ENCODE measurements at regions not wholly inside any gene's neighbourhood (a gene's known extent, or its start where the extent isn't known, plus 50 kb on each side); places are given as distances from the start of the nearest gene placed in this dataset.

DNA sequence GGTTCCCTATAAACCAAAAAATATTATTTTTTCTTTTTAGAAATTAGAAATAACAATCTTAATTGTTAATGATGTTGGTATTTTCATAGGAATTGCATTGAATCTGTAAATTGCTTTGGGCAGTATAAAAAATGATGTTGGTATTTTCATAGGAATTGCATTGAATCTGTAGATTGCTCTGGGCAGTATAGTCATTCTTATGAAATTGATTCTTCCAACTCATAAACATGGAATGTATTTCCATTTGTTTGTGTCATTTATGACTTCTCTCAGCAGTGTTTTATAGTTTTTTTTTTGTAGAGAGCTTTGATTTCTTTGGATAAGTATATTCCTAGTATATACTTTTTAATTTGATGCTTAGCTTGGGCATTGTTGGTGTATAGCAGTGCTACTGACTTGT, 82.0 kb upstream of the NT5C1B start:
- TF ChIP-seq POLR2A (IDR thresholded peaks at IDR 0.05): no peak
- Histone ChIP-seq H3K9me3 (no peaks in the 10 kb centered on the region), H3K27me3 (no peaks in the 10 kb centered on the region), H3K36me3 (no peaks in the 10 kb centered on the region), H3K4me3 (no peak overlapping the region), H3K27ac (no peak overlapping the region), H3K4me1 (ENCODE audit: insufficient read depth) (no peaks in the 10 kb centered on the region)
- DNase-seq: no peak
- intact Hi-C loops (cut with DNase I): no loop called here

DNA sequence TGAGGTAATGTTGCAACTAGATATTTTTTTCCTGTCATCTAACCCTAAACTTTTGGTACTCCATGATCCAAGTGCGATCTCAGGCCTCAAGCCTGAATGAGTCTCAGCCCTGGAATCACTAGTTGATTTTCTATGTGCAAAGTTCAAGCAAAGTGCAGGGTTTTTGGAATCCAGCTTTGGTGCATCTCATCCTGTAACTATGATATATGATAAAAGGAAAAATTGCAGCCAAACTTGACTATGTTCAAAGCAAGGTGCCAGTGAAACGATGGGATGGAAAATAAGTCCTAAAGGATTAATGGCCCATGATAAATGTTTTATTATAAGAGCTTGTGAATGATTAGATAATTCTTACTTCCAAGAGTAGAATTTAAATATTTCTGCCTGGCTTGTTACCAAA, 78.9 kb upstream of the NT5C1B start:
- H3K9me3 ChIP-seq: no peaks in the 10 kb centered on the region
- no peaks in the 10 kb centered on the region for H3K4me1 ChIP-seq (ENCODE audit: insufficient read depth)
- intact Hi-C loops (cut with DNase I): no loop called here
- H3K36me3 ChIP-seq: no peaks in the 10 kb centered on the region
- TF ChIP-seq, protein P1, sequence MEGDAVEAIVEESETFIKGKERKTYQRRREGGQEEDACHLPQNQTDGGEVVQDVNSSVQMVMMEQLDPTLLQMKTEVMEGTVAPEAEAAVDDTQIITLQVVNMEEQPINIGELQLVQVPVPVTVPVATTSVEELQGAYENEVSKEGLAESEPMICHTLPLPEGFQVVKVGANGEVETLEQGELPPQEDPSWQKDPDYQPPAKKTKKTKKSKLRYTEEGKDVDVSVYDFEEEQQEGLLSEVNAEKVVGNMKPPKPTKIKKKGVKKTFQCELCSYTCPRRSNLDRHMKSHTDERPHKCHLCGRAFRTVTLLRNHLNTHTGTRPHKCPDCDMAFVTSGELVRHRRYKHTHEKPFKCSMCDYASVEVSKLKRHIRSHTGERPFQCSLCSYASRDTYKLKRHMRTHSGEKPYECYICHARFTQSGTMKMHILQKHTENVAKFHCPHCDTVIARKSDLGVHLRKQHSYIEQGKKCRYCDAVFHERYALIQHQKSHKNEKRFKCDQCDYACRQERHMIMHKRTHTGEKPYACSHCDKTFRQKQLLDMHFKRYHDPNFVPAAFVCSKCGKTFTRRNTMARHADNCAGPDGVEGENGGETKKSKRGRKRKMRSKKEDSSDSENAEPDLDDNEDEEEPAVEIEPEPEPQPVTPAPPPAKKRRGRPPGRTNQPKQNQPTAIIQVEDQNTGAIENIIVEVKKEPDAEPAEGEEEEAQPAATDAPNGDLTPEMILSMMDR (IDR thresholded peaks at IDR 0.05): no peak
- no peak for TF ChIP-seq EP300 (IDR thresholded peaks at IDR 0.05)
- TF ChIP-seq POLR2A (IDR thresholded peaks at IDR 0.05): no peak
- no peak for DNase-seq
- 44 to 56% (median 51%) methylated on average over 2 of the region's 2 CpGs for WGBS, 3 donors
- H3K27me3 ChIP-seq: no peaks in the 10 kb centered on the region
- H3K4me3 ChIP-seq: no peak overlapping the region
- H3K27ac ChIP-seq: no peak overlapping the region

DNA sequence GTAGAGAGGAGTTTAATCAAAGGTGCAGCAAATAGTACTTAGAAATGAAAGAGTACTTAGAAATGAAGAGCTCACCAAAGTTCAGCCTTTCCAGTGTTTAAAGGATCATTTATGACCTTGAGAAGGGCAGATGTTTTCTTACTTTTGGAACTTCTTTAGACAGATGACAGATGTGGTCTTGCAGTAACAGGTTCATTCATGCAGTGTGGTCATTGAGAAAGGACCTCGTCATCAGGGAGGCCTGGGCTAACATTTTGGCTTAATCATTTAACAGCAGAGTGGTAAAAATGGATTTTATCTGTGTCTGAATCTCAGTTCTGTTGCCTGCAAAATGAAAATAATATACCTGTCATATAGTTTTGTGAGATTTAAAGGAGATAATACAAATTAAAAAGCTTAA, 75.1 kb upstream of the NT5C1B start:
- no peak overlapping the region for H3K27ac ChIP-seq
- H3K4me3 ChIP-seq: no peak overlapping the region
- intact Hi-C loops (cut with DNase I): no loop called here
- no peaks in the 10 kb centered on the region for H3K36me3 ChIP-seq
- DNase-seq: no peak
- H3K27me3 ChIP-seq: no peaks in the 10 kb centered on the region
- 67 to 69% (median 67%) methylated on average over 1 of the region's 1 CpG for WGBS, 3 donors
- no peaks in the 10 kb centered on the region for H3K4me1 ChIP-seq (ENCODE audit: insufficient read depth)
- no peaks in the 10 kb centered on the region for H3K9me3 ChIP-seq
- no peak for TF ChIP-seq POLR2A (IDR thresholded peaks at IDR 0.05)
- TF ChIP-seq, protein P1 (IDR thresholded peaks at IDR 0.05): no peak
- no peak for TF ChIP-seq EP300 (IDR thresholded peaks at IDR 0.05)

DNA sequence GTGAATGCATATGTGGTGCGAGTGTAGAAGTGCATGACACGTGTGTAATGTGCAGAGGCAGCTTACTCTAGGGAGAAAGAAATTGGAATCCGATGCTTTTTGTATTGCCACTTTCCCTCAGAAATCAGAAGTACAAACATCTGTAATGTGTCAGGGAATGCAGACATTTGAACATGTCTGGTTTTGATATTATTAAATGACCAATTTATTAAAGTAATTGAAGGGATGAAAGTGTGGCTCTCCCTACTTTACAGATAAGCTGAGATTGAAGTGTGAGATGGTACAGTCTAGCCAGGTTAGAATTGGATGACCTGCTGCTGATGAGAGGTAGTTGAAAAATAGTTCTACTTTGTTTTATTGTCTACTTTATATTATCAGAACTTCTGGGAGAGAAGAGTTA, 74.5 kb upstream of the NT5C1B start:
- TF ChIP-seq, protein P1 (IDR thresholded peaks at IDR 0.05): no peak
- TF ChIP-seq EP300 (IDR thresholded peaks at IDR 0.05) (no peak), POLR2A (IDR thresholded peaks at IDR 0.05) (no peak)
- Histone ChIP-seq H3K4me1 (ENCODE audit: insufficient read depth) (no peaks in the 10 kb centered on the region), H3K27ac (no peak overlapping the region), H3K27me3 (no peaks in the 10 kb centered on the region), H3K4me3 (no peak overlapping the region), H3K9me3 (no peaks in the 10 kb centered on the region), H3K36me3 (no peaks in the 10 kb centered on the region)
- WGBS, 3 donors: 47 to 61% (median 51%) methylated on average over 3 of the region's 3 CpGs
- DNase-seq: no peak
- intact Hi-C loops (cut with DNase I): no loop called here

DNA sequence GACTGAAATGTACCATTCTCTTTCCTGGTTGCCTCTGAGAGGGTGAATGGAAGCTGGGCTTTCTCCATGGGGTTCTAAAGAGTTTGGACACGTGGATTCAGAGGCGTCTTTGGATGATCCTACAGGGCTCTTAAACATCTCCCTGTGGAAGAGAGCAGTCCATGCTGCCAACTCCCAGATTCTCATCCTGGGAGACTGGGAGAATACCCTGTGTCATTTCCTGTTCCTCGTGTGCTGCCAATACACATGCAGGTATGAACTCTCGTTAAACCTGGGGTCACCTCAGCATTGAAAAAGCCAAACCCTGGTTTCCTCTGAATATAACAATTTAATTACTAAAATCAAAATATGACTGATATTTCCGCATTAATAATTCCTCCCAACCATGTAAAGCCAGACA, 73.3 kb upstream of the NT5C1B start:
- intact Hi-C loops (cut with DNase I): no loop called here
- Histone ChIP-seq H3K9me3 (no peaks in the 10 kb centered on the region), H3K4me3 (no peak overlapping the region), H3K4me1 (ENCODE audit: insufficient read depth) (no peaks in the 10 kb centered on the region), H3K36me3 (no peaks in the 10 kb centered on the region), H3K27me3 (no peaks in the 10 kb centered on the region), H3K27ac (no peak overlapping the region)
- DNase-seq: no peak
- WGBS, 3 donors: 68 to 81% (median 71%) methylated on average over 5 of the region's 5 CpGs
- TF ChIP-seq, protein P1 (IDR thresholded peaks at IDR 0.05): no peak
- TF ChIP-seq EP300 (IDR thresholded peaks at IDR 0.05) (no peak), POLR2A (IDR thresholded peaks at IDR 0.05) (no peak)

Data from ovary (tissue), 7 donors.